Osteocyte (in vitro differentiated cells): ENCODE measurements at regions not wholly inside any gene's neighbourhood (a gene's known extent, or its start where the extent isn't known, plus 50 kb on each side); places are given as distances from the start of the nearest gene placed in this dataset. TPM values are rescaled to one million over a fixed set of nuclear protein-coding genes. Genes with fewer than 3 reads are reported as not detected.

ENCODE experiments used
- DNase-seq: peaks from one replicate; pipeline ENCODE4 v3.0.0; 2021; ENCODE audit warnings: mixed read lengths; ENCODE audit not compliant: unreplicated experiment; ENCODE audit errors: extremely low spot score
- H3K27ac Mint-ChIP-seq: one replicate; pipeline ENCODE4 v1.8.0; 2021; ENCODE audit warnings: mild to moderate bottlenecking, mixed read lengths; ENCODE audit not compliant: unreplicated experiment
- H3K27me3 Mint-ChIP-seq: one replicate; pipeline ENCODE4 v1.8.0; 2021; ENCODE audit warnings: mixed read lengths; ENCODE audit not compliant: unreplicated experiment
- H3K36me3 Mint-ChIP-seq: one replicate; pipeline ENCODE4 v1.8.0; 2021; ENCODE audit warnings: mixed read lengths; ENCODE audit not compliant: unreplicated experiment
- H3K4me1 Mint-ChIP-seq: one replicate; pipeline ENCODE4 v1.8.0; 2021; ENCODE audit warnings: mixed read lengths; ENCODE audit not compliant: unreplicated experiment
- H3K4me3 Mint-ChIP-seq: one replicate; pipeline ENCODE4 v1.8.0; 2021; ENCODE audit warnings: mild to moderate bottlenecking, moderate library complexity, mixed read lengths; ENCODE audit not compliant: unreplicated experiment
- H3K9me3 Mint-ChIP-seq: one replicate; pipeline ENCODE4 v1.8.0; 2021; ENCODE audit warnings: mixed read lengths; ENCODE audit not compliant: unreplicated experiment
- CTCF ChIP-seq: fragments of 200-600 bp; sonication (generic); IDR thresholded peaks from 2 replicates; pipeline ENCODE4 v1.5.0; 2021; ENCODE audit warnings: antibody characterized with exemption, mild to moderate bottlenecking, moderate library complexity
- microRNA-seq: library from miRNA; unstranded; fragments of <30 nt; microRNA quantifications from one replicate; pipeline ENCODE4 v1.1.0, GENCODE V29; 2020; ENCODE audit not compliant: unreplicated experiment

GRCh38 chr2:12665334-12665733 is 51.4 kb upstream of the TRIB2 start:
- Mint-ChIP-seq H3K4me3 (no peak overlapping the region), H3K36me3 (peaks cover 8% of the 10 kb centered on the region), H3K4me1 (no peaks in the 10 kb centered on the region), H3K27ac (no peak overlapping the region), H3K9me3 (peaks cover 16% of the 10 kb centered on the region), H3K27me3 (no peaks in the 10 kb centered on the region)
- no peak for TF ChIP-seq CTCF
- DNase-seq, result no peak

GRCh38 chr2:12666445-12666844 is 50.3 kb upstream of the TRIB2 start:
- H3K4me1 Mint-ChIP-seq, result no peaks in the 10 kb centered on the region
- no peaks in the 10 kb centered on the region for H3K27me3 Mint-ChIP-seq
- no peak for DNase-seq
- H3K27ac Mint-ChIP-seq, result no peak overlapping the region
- H3K36me3 Mint-ChIP-seq, result peaks cover 8% of the 10 kb centered on the region
- TF ChIP-seq CTCF, result no peak
- no peak overlapping the region for H3K4me3 Mint-ChIP-seq
- peaks cover 12% of the 10 kb centered on the region for H3K9me3 Mint-ChIP-seq

Small RNA genes in the stretch of these regions (microRNA-seq; reads per million reads assigned to microRNA genes)
- not detected for gene MIR3681
